BLaER1 (cell line): ENCODE measurements at regions not wholly inside any gene's neighbourhood (a gene's known extent, or its start where the extent isn't known, plus 50 kb on each side); places are given as distances from the start of the nearest gene placed in this dataset.

Source experiments
- H3K27ac ChIP-seq: shearing (Covaris generic); formaldehyde crosslinking; 2 replicates; pipeline ENCODE4 v1.8.1; 2022
- H3K27me3 ChIP-seq: shearing (Covaris generic); formaldehyde crosslinking; 2 replicates; pipeline ENCODE4 v1.8.1; 2022
- H3K36me3 ChIP-seq: shearing (Covaris generic); formaldehyde crosslinking; 2 replicates; pipeline ENCODE4 v1.8.1; 2022
- H3K4me1 ChIP-seq: shearing (Covaris generic); formaldehyde crosslinking; 2 replicates; pipeline ENCODE4 v1.8.1; 2022
- H3K4me2 ChIP-seq: shearing (Covaris generic); formaldehyde crosslinking; 2 replicates; pipeline ENCODE4 v1.8.1; 2022
- H3K4me3 ChIP-seq: shearing (Covaris generic); formaldehyde crosslinking; 2 replicates; pipeline ENCODE4 v1.8.1; 2022
- H3K9ac ChIP-seq: shearing (Covaris generic); formaldehyde crosslinking; 2 replicates; pipeline ENCODE4 v1.8.1; 2022
- H3K9me3 ChIP-seq: shearing (Covaris generic); formaldehyde crosslinking; 2 replicates; pipeline ENCODE4 v1.8.1; 2022
- H4K20me1 ChIP-seq: shearing (Covaris generic); formaldehyde crosslinking; 2 replicates; pipeline ENCODE4 v1.8.1; 2022
- Cebpa-rat ChIP-seq: shearing (Covaris generic); IDR thresholded peaks from 2 replicates; pipeline ENCODE4 v1.8.1; 2022

GRCh38 chr3:89974903-89975519, 867.6 kb downstream of the EPHA3 start:
- Histone ChIP-seq H3K27ac (no peak overlapping the region), H3K4me3 (no peak overlapping the region), H3K9ac (no peak overlapping the region), H4K20me1 (no peaks in the 10 kb centered on the region), H3K36me3 (no peaks in the 10 kb centered on the region), H3K9me3 (no peaks in the 10 kb centered on the region), H3K4me1 (no peaks in the 10 kb centered on the region), H3K27me3 (no peaks in the 10 kb centered on the region), H3K4me2 (no peak overlapping the region)
- no peak for TF ChIP-seq Cebpa-rat

- TF ChIP-seq Cebpa-rat: no peak
- no peaks in the 10 kb centered on the region for H4K20me1 ChIP-seq
Measured at GRCh38 chr3:89983449-89983848, 876.0 kb downstream of the EPHA3 start.

GRCh38 chr3:90005281-90005847, 897.9 kb downstream of the EPHA3 start:
- TF ChIP-seq Cebpa-rat: no peak
- H4K20me1 ChIP-seq: no peaks in the 10 kb centered on the region
- H3K27ac ChIP-seq: no peak overlapping the region
- no peaks in the 10 kb centered on the region for H3K4me1 ChIP-seq
- H3K36me3 ChIP-seq: no peaks in the 10 kb centered on the region
- no peak overlapping the region for H3K9ac ChIP-seq
- no peak overlapping the region for H3K4me3 ChIP-seq
- H3K9me3 ChIP-seq: no peaks in the 10 kb centered on the region
- no peak overlapping the region for H3K4me2 ChIP-seq
- H3K27me3 ChIP-seq: no peaks in the 10 kb centered on the region

More at GRCh38 chr3:89983449-89983848, 876.0 kb downstream of the EPHA3 start:
- Histone ChIP-seq H3K9ac (no peak overlapping the region), H3K36me3 (no peaks in the 10 kb centered on the region), H3K27me3 (no peaks in the 10 kb centered on the region), H3K4me1 (no peaks in the 10 kb centered on the region), H3K9me3 (no peaks in the 10 kb centered on the region), H3K4me3 (no peak overlapping the region), H3K4me2 (no peak overlapping the region), H3K27ac (no peak overlapping the region)

DNA sequence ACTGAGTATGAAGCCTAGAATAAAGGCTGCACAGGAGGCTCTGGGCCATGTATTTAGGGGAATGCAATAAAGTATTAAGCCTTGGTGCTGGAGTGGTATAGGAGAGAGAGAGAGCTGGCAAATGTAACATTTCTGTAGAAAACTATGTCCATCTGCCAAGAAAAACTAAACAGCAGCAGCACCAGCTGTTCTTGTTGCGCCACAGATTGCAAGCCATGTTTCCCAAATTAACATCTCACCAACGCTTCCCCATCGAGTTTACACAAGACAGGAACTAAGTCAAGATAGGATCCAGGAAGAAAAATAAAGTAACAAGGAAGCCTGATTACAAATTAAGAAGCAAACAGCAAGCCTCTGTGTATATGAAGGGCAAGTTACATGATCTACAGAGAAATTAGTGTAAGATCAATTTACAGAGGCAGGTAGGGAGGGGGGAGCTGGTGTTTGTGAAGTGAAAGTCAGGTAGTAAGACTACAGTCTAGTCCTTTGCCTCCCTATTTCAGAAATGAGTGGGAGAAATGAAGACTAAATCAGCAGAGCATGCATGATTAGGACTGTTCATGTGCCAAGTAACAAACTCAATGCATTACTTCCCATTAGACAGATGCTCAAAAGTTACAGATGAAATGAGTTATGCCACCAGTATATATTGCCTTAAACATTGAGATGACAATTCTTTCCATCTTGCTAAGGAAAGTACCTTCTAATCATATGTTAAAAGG, 900.5 kb downstream of the EPHA3 start:
- H3K36me3 ChIP-seq: no peaks in the 10 kb centered on the region
- H3K4me1 ChIP-seq: no peaks in the 10 kb centered on the region
- H3K9me3 ChIP-seq: no peaks in the 10 kb centered on the region
- H3K9ac ChIP-seq: no peak overlapping the region
- H3K27ac ChIP-seq: no peak overlapping the region
- no peak overlapping the region for H3K4me2 ChIP-seq
- no peaks in the 10 kb centered on the region for H4K20me1 ChIP-seq
- no peak for TF ChIP-seq Cebpa-rat
- no peak overlapping the region for H3K4me3 ChIP-seq
- H3K27me3 ChIP-seq: no peaks in the 10 kb centered on the region

GRCh38 chr3:90010341-90010740, 902.9 kb downstream of the EPHA3 start:
- Histone ChIP-seq H3K4me3 (no peak overlapping the region), H4K20me1 (no peaks in the 10 kb centered on the region), H3K9ac (no peak overlapping the region), H3K36me3 (no peaks in the 10 kb centered on the region), H3K27ac (no peak overlapping the region), H3K9me3 (no peaks in the 10 kb centered on the region), H3K27me3 (no peaks in the 10 kb centered on the region), H3K4me1 (no peaks in the 10 kb centered on the region), H3K4me2 (no peak overlapping the region)
- TF ChIP-seq Cebpa-rat: no peak

DNA sequence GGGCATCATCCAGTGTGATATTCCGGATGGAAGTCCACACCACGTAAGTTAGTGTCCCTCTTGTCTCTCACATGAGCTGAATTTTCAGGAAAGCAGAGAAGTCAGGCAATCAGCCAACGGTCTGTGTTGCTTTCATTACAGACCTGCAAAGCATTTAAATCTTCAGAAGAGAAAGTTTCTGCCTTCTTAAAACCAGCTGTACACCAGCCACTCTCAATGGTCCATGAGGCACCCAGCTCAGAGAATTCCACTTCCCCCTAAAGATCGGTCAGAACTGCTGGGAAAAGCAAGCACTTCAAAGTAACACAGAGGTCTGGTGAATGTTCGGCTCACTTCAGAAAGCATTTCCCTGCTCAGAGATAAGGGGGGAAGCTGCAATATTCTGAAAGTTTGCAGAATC, 903.7 kb downstream of the EPHA3 start:
- Histone ChIP-seq H3K27ac (no peak overlapping the region), H3K4me2 (no peak overlapping the region)

GRCh38 chr3:90011596-90011995, 904.2 kb downstream of the EPHA3 start:
- no peaks in the 10 kb centered on the region for H3K27me3 ChIP-seq
- no peak overlapping the region for H3K27ac ChIP-seq
- TF ChIP-seq Cebpa-rat: no peak
- H3K4me1 ChIP-seq: peaks cover 12% of the 10 kb centered on the region
- H4K20me1 ChIP-seq: no peaks in the 10 kb centered on the region
- no peaks in the 10 kb centered on the region for H3K9me3 ChIP-seq
- H3K4me2 ChIP-seq: no peak overlapping the region
- no peaks in the 10 kb centered on the region for H3K36me3 ChIP-seq
- no peak overlapping the region for H3K9ac ChIP-seq
- no peak overlapping the region for H3K4me3 ChIP-seq

More for the DNA sequence above, 903.7 kb downstream of the EPHA3 start:
- Histone ChIP-seq H3K27me3 (no peaks in the 10 kb centered on the region), H3K4me1 (peaks cover 7% of the 10 kb centered on the region), H3K4me3 (no peak overlapping the region), H3K9ac (no peak overlapping the region), H3K36me3 (no peaks in the 10 kb centered on the region), H3K9me3 (no peaks in the 10 kb centered on the region), H4K20me1 (no peaks in the 10 kb centered on the region)
- TF ChIP-seq Cebpa-rat: no peak

DNA sequence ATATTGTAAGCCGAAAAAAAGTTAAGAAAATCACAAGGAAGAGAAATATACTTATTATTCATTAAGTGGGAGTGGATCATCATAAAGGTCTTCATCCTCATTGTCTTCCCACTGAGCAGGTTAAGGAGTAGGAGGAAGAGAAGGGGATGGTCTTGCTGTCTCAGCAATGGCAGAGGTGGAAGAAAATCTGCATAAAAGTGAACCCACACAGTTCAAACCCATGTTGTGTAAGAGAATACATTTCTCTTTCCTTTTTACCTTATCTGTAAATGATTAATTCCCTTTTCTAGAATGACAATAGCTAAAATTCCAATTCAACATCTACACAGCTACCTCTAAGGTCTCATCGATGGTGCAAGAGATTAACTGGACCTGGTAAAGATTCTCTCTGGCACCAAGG, 904.6 kb downstream of the EPHA3 start:
- no peaks in the 10 kb centered on the region for H3K27me3 ChIP-seq
- H3K9me3 ChIP-seq: no peaks in the 10 kb centered on the region
- no peaks in the 10 kb centered on the region for H3K36me3 ChIP-seq
- no peak for TF ChIP-seq Cebpa-rat
- no peak overlapping the region for H3K27ac ChIP-seq
- peaks cover 13% of the 10 kb centered on the region for H3K4me1 ChIP-seq
- H4K20me1 ChIP-seq: no peaks in the 10 kb centered on the region
- H3K4me3 ChIP-seq: no peak overlapping the region
- no peak overlapping the region for H3K4me2 ChIP-seq
- H3K9ac ChIP-seq: no peak overlapping the region

DNA sequence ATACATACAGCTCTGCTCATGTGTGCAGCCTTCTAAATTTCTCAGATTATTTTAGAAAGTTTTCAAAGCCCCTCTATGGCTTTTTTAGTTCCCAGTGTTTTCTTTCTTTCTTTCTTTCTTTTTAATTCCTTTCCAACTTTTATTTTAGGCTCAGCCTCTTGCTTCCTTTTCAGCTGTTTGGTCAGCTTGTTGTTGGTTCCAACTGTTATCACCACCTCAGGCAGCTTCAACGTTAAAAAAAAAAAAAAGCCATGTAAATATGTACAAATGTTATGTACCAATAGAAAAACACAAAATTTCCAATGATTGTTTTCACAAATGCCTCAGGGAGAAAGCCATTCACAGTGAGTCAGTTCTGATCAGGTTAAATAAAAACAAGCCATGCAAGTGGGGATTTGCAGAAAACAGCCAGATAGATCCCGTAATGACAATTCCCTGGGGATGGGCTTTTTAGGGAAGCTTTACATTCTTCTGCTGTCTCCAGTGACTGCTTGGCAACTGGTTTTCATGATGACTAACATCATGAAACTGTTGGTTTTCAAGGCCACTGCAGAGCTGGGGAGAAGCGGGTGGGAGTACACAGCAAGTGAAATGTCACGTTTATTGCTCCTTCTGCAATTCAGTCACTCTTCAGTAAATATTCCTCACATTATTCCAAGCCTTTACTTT, 908.4 kb downstream of the EPHA3 start:
- Histone ChIP-seq H3K4me3 (no peak overlapping the region), H3K4me1 (peaks cover 13% of the 10 kb centered on the region), H3K9ac (no peak overlapping the region), H4K20me1 (no peaks in the 10 kb centered on the region), H3K36me3 (no peaks in the 10 kb centered on the region), H3K4me2 (peak overlapping the region; percentile 36), H3K9me3 (no peaks in the 10 kb centered on the region), H3K27ac (no peak overlapping the region), H3K27me3 (no peaks in the 10 kb centered on the region)
- no peak for TF ChIP-seq Cebpa-rat

DNA sequence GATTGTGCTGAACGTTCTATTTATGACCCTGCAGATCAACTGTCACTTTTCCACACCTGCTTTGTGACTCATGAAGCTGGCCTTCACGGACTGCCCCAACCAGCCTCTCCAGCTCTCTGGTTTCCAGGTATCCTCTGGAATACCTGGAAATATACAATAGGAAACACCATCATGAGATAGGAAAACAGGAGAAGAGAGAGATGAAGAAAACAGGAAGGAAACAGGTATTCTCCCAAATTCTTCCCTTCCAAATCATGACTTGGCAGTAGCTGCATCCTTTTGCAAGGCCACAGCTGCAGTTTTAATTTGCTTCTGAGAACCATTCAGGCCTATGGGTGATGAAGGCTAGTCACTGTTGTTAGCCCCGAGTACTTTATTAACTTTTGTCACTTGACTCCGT, 909.1 kb downstream of the EPHA3 start:
- H3K27me3 ChIP-seq: no peaks in the 10 kb centered on the region
- H3K27ac ChIP-seq: no peak overlapping the region
- no peak for TF ChIP-seq Cebpa-rat

More for the DNA sequence above, 909.1 kb downstream of the EPHA3 start:
- H3K4me2 ChIP-seq: no peak overlapping the region
- H3K36me3 ChIP-seq: no peaks in the 10 kb centered on the region
- H3K9me3 ChIP-seq: no peaks in the 10 kb centered on the region
- H3K4me3 ChIP-seq: no peak overlapping the region
- no peaks in the 10 kb centered on the region for H4K20me1 ChIP-seq
- peaks cover 13% of the 10 kb centered on the region for H3K4me1 ChIP-seq
- no peak overlapping the region for H3K9ac ChIP-seq
